ENCODE measurements at regions not wholly inside any gene's neighbourhood (a gene's known extent, or its start where the extent isn't known, plus 50 kb on each side); places are given as distances from the start of the nearest gene placed in this dataset.

GRCh38 chr12:132424811-132425210 lies 65.1 kb upstream of the FBRSL1 start:
- no peak for DNase-seq

DNA sequence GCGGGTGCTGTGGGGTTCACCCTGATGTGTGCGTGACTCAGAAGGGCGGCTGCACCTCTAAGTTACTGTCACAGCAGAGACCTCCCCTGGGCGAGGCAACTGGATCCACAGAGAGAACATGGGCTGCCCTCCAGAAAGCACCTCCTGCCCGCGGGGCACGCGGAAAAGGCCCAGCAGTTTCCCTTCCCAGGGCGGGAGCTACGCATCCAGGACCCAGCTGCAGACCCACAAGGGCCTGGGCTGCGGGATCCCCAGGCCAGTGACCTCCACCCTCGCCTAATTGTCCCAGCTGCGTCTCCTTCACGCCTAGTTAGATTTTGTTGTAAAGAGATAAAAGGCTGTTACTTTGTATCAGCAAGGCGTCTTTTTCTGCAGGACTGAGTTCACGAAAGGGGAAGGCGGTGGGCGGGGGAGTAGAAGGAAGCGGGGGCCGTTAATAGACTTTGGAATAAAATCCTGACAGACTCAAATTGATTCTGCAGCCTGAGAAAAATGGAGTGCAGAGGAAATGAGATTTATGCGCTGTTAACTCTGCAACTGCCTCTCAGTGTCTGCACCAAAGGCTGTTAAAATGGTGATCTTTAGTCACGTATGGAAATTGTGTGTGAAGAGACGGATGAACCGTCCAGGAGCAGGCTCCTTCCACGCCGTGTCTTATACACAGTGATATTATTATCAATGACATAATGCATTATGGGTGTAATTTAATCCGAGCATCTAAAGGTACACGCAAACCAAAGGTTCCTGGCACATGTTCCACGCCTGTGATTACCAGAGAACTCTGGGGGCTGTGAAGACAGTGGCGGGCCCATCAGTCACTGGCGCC lies 65.9 kb upstream of the FBRSL1 start:
- no peak for DNase-seq

DNA sequence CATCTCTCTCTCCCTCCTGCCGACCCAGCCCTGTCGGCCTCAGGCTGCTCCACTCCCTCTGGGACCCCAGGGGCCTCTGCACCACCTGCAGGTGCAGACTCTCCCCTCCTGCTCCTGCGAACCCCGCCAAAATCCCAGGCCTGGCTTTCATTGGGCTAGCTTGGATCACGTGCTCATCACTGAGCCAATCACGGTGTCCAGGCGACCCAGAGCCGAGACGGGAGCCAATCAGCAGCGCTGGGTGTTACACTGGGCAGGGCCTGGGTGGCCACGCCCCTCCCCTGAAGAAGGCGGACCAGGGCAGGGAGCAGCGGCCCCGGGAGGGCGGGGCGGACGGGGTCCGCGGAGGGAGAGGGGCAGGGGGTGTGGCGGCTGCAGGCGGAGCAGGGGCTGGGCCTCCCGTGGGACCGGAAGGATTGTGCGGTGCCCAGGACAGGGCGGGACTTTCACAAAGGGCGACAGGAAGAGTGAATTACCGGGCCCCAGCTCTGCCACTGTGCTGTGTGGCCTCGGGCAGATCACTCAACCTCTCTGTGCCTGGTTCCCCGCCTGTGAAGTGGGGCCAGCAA lies 66.6 kb upstream of the FBRSL1 start:
- DNase-seq: no peak

- no peak for DNase-seq
Observed at GRCh38 chr12:132422381-132423043, 67.4 kb upstream of the FBRSL1 start.

- DNase-seq: no peak
Observed at GRCh38 chr12:132422040-132422380, 67.9 kb upstream of the FBRSL1 start.

DNA sequence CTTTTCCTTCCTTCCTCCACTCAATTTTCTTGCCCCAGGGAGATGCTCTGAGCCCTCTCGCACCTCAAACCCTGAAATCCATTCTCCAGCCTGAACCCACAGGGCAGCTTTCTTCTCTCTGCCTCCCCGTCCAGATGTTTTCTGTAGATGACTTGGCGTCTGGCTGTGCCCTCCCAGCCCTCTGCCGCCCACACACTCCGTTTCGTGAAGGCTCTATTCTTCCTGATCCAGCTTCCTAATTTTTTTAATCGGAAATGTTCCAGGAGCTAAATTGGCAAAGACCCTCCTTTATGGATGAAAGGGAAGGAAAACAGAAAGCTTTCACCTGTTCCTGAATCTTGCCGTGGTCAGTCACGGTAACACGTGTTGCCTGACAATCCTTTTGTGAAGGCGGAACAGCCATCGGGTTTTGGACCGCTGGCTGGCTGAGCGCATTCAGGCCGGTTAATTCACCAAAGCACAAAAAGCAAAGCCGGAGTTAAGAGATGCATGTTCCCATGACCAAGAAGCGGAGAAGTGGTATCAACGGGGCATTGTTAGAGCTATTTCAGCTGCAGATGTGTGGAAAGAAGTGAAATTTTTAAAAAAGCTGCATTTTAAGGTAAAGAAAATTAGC lies 70.2 kb upstream of the FBRSL1 start:
- DNase-seq: no peak

DNA sequence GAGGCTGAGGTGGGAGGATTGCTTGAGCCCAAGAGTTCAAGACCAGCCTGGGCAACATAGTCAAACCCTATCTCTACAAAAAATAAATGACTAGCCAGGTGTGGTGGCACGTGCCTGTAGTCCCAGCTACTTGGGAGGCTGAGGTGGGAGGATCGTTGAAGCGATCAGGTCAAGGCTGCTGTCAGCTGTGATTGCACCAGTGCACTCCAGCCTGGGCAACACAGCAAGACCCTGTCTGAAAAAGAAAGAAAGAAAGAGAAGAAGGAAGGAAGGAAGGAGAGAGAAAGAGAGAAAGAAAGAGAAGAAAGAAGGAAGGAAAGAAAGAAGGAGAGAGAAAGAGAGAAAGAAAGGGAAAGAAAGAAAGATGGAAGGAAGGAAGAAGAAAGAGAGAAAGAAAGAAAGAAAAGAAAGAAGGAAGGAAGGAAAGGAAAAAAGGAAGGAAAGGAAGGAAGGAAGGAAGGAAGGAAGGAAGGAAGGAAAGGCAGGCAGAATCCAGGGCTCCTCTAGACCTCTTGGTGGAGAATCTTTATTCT lies 71.5 kb upstream of the FBRSL1 start:
- DNase-seq: no peak

GRCh38 chr12:132417741-132418140 lies 72.2 kb upstream of the FBRSL1 start:
- DNase-seq: no peak

DNA sequence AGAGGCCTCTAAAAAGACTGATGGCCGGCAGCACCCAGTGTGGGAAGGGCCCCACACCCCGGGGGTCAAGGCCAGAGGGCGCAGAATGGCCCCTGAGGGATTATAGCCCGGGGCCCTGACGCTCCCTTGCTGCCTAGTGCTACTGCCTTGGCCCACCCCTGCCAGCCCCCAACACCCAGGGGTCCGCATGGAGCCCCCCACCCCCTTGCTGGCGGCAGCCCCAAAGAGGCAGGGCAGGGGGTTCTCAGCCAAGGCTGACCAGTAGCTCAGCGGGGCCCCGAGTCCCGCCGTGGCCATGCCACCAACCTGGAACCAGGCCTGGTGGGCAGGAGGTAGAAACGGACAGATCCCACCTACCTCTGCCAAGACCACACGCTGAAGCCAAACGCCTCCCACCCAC lies 73.1 kb upstream of the FBRSL1 start:
- DNase-seq: no peak

DNA sequence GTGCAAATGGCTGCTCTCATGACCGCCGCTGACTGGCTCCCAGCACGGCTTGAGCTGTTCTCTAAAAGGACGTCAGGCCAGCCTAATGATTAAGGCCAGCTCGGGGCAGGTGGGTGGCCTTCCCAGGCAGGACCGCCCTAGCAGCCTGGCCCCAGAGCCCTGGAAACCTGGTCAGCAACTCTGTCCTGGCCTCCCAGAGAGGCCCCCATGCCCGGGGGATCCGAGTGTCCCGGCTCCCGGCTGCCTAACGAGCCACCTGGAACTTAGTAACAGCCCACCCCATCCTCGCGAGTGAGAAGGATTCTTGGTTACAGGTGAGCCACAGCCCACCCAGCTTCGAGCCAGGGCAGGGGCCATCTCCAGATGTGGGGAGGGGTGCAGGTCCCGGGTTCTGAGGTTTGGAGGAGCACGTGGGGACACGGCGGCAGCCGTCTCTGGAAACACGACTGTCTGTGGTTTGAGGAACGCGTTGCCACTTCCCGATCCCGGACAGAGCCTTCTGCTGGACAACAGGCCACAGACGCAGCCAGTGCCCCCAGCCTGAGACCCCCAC lies 73.8 kb upstream of the FBRSL1 start:
- DNase-seq: no peak

DNA sequence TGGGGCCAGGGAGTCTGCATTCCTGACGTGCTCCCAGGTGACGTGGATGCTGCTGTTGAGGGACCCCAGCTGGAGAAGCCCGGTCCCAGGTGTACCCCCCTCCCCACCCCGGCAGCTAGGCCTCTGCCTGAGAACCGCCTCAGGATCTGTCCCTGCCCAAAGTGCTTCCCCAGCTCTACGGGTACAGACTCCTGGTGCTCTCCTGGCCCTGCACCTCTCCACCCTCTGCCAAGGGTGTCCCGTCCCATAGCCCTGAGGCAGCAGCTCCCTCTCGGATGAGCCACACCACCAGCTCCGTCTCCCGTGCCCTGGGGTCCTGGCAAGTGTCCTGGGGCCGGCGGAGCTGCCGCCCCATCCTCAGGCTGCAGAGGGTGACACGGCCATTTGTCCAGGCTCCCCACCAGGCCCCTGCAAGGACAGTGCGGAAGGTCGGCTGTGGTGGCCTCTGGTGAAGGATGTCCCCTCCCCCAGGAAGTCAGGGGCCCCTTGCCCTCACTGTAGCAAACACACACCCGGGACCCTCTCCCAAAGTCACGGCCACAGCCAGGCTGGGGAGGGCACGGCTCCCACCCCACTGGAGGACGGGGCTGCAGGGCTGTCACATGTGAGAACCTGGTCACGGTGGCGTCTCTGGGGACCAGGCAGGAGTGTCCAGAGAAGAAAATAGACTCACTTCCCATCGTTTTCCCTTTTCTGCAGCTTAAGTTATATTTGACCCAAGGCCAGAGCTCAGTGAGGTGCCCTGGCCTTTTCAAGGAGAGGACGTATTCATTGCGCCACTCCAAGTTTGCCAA lies 74.4 kb upstream of the FBRSL1 start:
- no peak for DNase-seq

- DNase-seq: peak; percentile 35
Observed at GRCh38 chr12:132414634-132415326, 75.2 kb upstream of the FBRSL1 start.

DNA sequence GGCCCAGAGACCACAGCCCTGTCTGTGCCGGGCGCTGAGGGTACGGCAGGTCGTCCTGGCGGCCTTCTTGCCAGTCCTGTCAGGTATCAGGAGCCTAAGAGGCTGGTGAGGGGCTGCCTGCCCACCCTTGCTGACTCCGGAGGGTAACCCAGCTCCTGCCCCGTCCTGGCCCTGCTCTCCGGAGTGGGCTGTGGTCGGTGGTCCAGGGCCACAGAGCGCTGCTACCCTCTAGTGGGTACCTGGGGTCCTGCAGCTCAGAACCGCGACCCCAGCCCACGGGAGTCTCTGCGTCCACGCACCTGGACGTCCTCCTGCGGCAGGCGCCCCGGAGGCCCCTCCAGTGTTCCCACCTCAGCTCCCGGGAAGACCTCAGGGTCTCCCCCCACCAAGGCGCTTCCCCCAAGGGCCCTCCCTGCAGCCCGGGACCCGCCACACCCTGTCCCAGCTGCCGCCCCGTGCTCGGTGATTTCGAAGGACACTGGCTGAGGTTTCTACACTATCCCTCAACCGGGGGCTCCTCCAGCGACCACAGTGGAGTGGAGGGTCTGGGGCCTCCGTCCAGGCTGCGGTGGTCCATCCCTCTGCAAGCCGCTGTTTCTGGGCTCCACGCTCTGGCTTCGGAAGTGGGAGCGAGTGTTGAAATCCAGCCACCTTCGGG lies 75.9 kb upstream of the FBRSL1 start:
- no peak for DNase-seq

GRCh38 chr12:132411457-132411856 lies 78.5 kb upstream of the FBRSL1 start:
- peak; percentile 25 for DNase-seq

DNA sequence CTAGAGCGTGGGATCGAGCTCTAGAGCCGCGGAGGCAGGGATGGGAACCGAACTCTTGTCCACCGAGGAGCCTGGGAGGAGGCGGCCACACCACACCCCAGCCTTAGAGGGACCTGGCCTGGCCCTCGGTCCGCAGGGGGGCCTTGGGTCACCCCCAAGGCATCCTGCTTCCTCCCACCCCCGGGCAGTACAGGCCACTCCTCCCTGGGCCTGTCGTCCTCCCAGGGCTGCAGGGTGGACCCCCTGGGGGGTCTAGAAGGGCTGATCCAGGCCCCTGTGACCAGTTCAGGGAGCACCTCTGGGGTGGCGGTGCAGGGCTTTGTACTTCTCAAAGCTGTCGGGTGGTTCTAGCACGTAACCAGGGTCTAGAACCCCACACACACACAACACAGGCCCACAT lies 79.1 kb upstream of the FBRSL1 start:
- DNase-seq: no peak

DNA sequence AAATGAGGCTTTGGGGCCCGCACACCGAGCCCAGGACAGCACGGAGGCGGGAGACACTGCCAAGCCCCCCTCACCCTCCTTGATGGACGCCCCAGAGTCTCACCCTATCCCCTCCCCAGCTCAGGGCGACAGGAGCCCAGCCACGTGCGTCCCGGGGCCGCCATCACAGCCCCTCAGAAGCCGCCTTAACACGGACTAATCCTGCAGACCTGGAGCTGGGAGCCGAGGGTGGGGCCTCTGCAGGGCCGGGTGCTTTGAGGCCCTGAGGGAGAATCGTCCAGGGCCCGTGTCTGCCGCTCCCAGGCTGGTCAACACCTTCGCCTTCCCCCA lies 79.7 kb upstream of the FBRSL1 start:
- DNase-seq: no peak

DNA sequence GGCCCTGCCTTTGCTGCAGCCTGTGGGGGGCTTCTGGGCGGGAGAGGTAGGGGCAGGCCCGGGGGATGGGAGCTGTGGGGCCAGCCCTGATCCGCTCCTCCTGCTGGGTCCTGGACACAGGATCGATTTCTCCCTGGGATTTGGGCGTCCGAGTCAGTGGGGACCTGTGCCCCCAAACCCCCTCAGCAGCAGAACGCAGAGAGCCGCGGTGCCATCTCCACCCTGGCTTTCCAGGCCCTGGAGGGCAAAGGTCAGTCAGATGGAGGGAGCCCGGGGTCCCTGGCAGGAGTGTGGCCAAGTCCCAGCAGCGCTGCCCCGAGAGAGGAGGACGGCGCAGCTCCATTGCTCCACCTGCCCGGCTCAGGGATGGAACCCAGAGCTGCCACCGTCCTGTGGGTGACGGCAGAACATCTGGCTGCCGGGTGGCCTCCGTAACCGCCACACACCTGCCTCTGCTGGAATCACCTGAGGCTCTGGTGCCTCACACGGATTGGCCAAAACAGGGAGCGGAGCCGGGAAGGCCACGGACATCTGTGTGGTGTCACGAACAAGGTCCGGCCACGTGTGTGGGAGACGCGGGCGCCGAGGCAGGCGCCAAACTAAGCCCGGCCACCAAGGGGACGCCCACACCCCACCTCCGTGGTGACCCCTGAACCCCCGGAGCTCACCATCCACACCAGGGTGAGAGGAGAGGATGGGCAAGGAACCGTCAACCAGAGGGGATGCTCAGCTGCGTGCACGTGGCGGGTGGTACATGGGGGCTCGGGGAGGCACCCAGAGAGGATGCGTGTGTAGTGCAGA lies 80.3 kb upstream of the FBRSL1 start:
- no peak for DNase-seq

- DNase-seq: no peak
Observed at GRCh38 chr12:132408626-132409494, 79.5 kb upstream of the GALNT9 start.

- no peak for DNase-seq
Observed at GRCh38 chr12:132407992-132408391, 78.6 kb upstream of the GALNT9 start.

Data from NCI-H2029 treated with DMSO at 0.1 percent for 48 hours (cell line).